HG03354 (cell line): ENCODE measurements at regions not wholly inside any gene's neighbourhood (a gene's known extent, or its start where the extent isn't known, plus 50 kb on each side); places are given as distances from the start of the nearest gene placed in this dataset.

Experiments
- ATAC-seq: cut with Tn5 transposase; IDR thresholded peaks from one replicate; pipeline ENCODE4 v1.9.1; 2021; ENCODE audit warnings: mild to moderate bottlenecking; ENCODE audit not compliant: unreplicated experiment, poor library complexity, severe bottlenecking

- ATAC-seq = no peak
These were observed 63.5 kb upstream of the ASCC3 start for GRCh38 chr6:100944644-100945043.

GRCh38 chr6:100946021-100946540, 65.0 kb upstream of the ASCC3 start:
- no peak for ATAC-seq

GRCh38 chr6:100946711-100947110, 65.6 kb upstream of the ASCC3 start:
- ATAC-seq = no peak

- ATAC-seq = no peak
These were observed 67.4 kb upstream of the ASCC3 start for GRCh38 chr6:100948381-100949133.

GRCh38 chr6:100952006-100952405, 70.9 kb upstream of the ASCC3 start:
- ATAC-seq = no peak

GRCh38 chr6:100959280-100959679, 78.2 kb upstream of the ASCC3 start:
- no peak for ATAC-seq

GRCh38 chr6:100962466-100962865, 81.3 kb upstream of the ASCC3 start:
- ATAC-seq = no peak

- ATAC-seq = no peak
These were observed 83.9 kb upstream of the ASCC3 start for GRCh38 chr6:100965067-100965466.

- no peak for ATAC-seq
These were observed 87.8 kb upstream of the ASCC3 start for GRCh38 chr6:100968949-100969348.

GRCh38 chr6:100979267-100979666, 98.1 kb upstream of the ASCC3 start:
- ATAC-seq = no peak

GRCh38 chr6:100980949-100981348, 99.8 kb upstream of the ASCC3 start:
- ATAC-seq = no peak

GRCh38 chr6:100986921-100987320, 105.8 kb upstream of the ASCC3 start:
- ATAC-seq = no peak

GRCh38 chr6:100987556-100987955, 106.4 kb upstream of the ASCC3 start:
- no peak for ATAC-seq

GRCh38 chr6:100988391-100988984, 107.4 kb upstream of the ASCC3 start:
- ATAC-seq = no peak

- no peak for ATAC-seq
These were observed 108.9 kb upstream of the ASCC3 start for GRCh38 chr6:100990070-100990469.

GRCh38 chr6:100996409-100996808, 115.3 kb upstream of the ASCC3 start:
- no peak for ATAC-seq

GRCh38 chr6:100998111-100998510, 117.0 kb upstream of the ASCC3 start:
- ATAC-seq = no peak

- no peak for ATAC-seq
These were observed 118.0 kb upstream of the ASCC3 start for GRCh38 chr6:100999034-100999597.

- ATAC-seq = no peak
These were observed 119.2 kb upstream of the ASCC3 start for GRCh38 chr6:101000341-101000740.

GRCh38 chr6:101001012-101001411, 119.9 kb upstream of the ASCC3 start:
- no peak for ATAC-seq

GRCh38 chr6:101001607-101002006, 120.5 kb upstream of the ASCC3 start:
- no peak for ATAC-seq
